Right lobe of liver (tissue), 6 donors: ENCODE measurements at regions not wholly inside any gene's neighbourhood (a gene's known extent, or its start where the extent isn't known, plus 50 kb on each side); places are given as distances from the start of the nearest gene placed in this dataset.

Experiments
- ATAC-seq, 4 donors: fragments of 200-7000 bp; cut with Tn5 transposase; one replicate each; pipeline ENCODE4 v1.9.1; 2020; ENCODE audit warnings: mild to moderate bottlenecking in 4 of 4, moderate library complexity in 4 of 4
- DNase-seq, 3 donors: peaks; one replicate each; pipeline ENCODE4 v3.0.0-alpha.2; 2020
- H3K27ac ChIP-seq, 3 donors: fragments of 200-600 bp; one replicate each; pipeline ENCODE4 v1.8.0; 2022
- H3K27me3 ChIP-seq, 2 donors: fragments of 200-600 bp; one replicate each; pipeline ENCODE4 v1.8.0; 2022
- H3K36me3 ChIP-seq, 4 donors: fragments of 200-600 bp; sonication (generic) in 1 of 4; one replicate each; pipeline versions ENCODE4 v1.5.1 to v1.8.0; 2017 to 2022; ENCODE audit warnings: control low read depth in 1 of 4
- H3K4me1 ChIP-seq, 4 donors: fragments of 200-600 bp; sonication (generic) in 1 of 4; one replicate each; pipeline versions ENCODE4 v1.5.1 to v1.8.0; 2017 to 2022; ENCODE audit warnings: control low read depth in 1 of 4
- H3K4me3 ChIP-seq, 3 donors: fragments of 200-600 bp; one replicate each; pipeline ENCODE4 v1.8.0; 2022
- H3K9me3 ChIP-seq, 4 donors: fragments of 200-600 bp; sonication (generic) in 1 of 4; one replicate each; pipeline versions ENCODE4 v1.5.1 to v1.8.0; 2017 to 2022; ENCODE audit warnings: control low read depth in 1 of 4
- CTCF ChIP-seq, 4 donors: fragments of 200-600 bp in 3 of 4; fragments of 450-650 bp in 1 of 4; IDR thresholded peaks; one replicate each; pipeline versions ENCODE4 v1.5.1 to v1.8.0; 2016 to 2022; ENCODE audit warnings: antibody characterized with exemption in 4 of 4, mild to moderate bottlenecking in 2 of 4
- POLR2A ChIP-seq: fragments of 450-650 bp; IDR thresholded peaks from one replicate; pipeline ENCODE4 v1.6.1; 2017; ENCODE audit warnings: antibody characterized with exemption, mild to moderate bottlenecking
- WGBS: methylation state at CpG from one replicate; pipeline ENCODE4 v1.1.6; 2018; ENCODE audit warnings: low coverage, low lambda C conversion rate; ENCODE audit not compliant: insufficient coverage; ENCODE audit errors: missing lambda C conversion rate; 5-methylcytosine and 5-hydroxymethylcytosine counted together
- intact Hi-C, 2 donors: fragments of 100-400 bp; cut with DNase I; formaldehyde crosslinking; loops; one replicate each; pipeline versions ENCODE4 v1.11.2 to v1.14.1; 2022
- donor health status: DM: no; HTN: yes; CAD: no.
- donor health status: DM: no; HTN: no; CAD: no.
- donor health status: DM: no; HTN: no; CAD: no.
- donor health status: DM: no; HTN: yes; CAD: no.
- donor health status: DM: no; HTN: yes; CAD: no.

- H3K27ac ChIP-seq: peak overlapping the region in 1 of 3 donors; percentile 39
- peak; percentile 55 to 86 (median 67) for ATAC-seq
- H3K4me3 ChIP-seq: no peak overlapping the region
- intact Hi-C loops: no loop called here
- no peaks in the 10 kb centered on the region for H3K36me3 ChIP-seq
- H3K4me1 ChIP-seq: no peaks in the 10 kb centered on the region
- TF ChIP-seq CTCF (IDR thresholded peaks at IDR 0.05) (no peak), POLR2A (no peak)
- DNase-seq: no peak
- no peaks in the 10 kb centered on the region for H3K27me3 ChIP-seq
- H3K9me3 ChIP-seq: no peaks in the 10 kb centered on the region
- 2% methylated on average over 5 of the region's 5 CpGs for WGBS
Measured at GRCh38 chr1:185674201-185674600, 60.0 kb upstream of the HMCN1 start.

DNA sequence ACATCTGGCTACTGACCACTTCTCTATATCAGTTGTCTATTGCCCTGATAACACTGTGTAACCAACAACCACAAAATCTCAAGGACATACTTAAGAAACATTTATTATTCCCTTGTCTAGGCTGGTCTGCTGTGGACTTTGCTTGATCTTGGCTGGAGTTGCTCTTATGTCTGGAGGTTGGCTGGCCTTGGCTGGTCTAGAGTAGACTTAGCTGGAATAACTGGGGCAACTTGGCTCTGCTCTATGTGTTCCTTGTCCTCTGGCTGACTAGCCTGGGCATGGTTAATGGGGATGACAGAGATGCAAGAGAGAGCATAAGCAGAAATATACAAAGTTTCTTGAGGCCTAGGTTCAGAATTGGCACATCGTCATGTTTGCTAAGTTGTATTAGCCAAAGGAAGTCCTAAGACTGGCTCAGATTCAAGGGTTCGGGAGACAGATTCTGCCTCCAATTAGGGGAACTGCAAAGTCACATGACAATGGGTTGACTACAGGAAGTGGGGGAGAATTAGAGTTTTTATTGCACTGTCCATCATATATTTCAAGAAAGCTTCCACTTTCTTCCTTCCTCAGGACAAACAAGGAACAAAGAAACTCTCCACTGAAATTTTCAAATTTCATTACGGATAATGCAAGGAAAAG is 61.4 kb upstream of the HMCN1 start:
- Histone ChIP-seq H3K4me3 (no peak overlapping the region), H3K27ac (no peak overlapping the region), H3K4me1 (no peaks in the 10 kb centered on the region), H3K9me3 (no peaks in the 10 kb centered on the region), H3K27me3 (no peaks in the 10 kb centered on the region), H3K36me3 (no peaks in the 10 kb centered on the region)
- WGBS: 48% methylated on average over 3 of the region's 3 CpGs
- ATAC-seq: peak; percentile 16 to 37 (median 30)
- DNase-seq: no peak
- intact Hi-C loops: no loop called here
- TF ChIP-seq CTCF (IDR thresholded peaks at IDR 0.05) (no peak), POLR2A (no peak)

DNA sequence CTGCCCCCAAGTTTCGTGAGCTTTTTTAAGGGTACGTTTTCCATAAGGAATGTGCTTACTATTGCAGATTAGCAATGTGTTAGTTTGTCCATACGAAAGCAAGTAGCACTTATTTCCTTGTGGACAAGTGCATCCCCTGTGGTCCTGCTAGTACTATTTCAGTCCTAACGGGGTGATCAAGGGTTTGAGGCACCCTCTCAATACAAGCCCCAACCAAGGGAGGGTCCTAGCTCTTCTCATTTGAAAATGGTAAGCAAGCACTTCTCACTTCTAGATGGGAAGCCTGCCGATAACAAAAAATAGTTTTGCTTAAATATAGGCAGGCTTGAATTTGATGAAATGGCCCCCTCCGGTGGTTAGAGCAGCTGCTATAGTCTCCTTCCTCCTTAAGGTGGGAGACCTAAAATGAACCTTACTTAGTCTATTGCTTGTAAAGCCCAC is 64.0 kb upstream of the HMCN1 start:
- no peak overlapping the region for H3K27ac ChIP-seq
- 17% methylated on average over 5 of the region's 6 CpGs for WGBS
- ATAC-seq (peak; percentile 71 to 78 (median 74)), DNase-seq (no peak)
- no peaks in the 10 kb centered on the region for H3K27me3 ChIP-seq
- no peaks in the 10 kb centered on the region for H3K4me1 ChIP-seq
- H3K36me3 ChIP-seq: no peaks in the 10 kb centered on the region
- intact Hi-C loops: no loop called here
- TF ChIP-seq POLR2A (no peak), CTCF (IDR thresholded peaks at IDR 0.05) (peak; percentile 45 to 64 (median 56))
- H3K9me3 ChIP-seq: no peaks in the 10 kb centered on the region
- no peak overlapping the region for H3K4me3 ChIP-seq

GRCh38 chr1:185668013-185668412 is 66.2 kb upstream of the HMCN1 start:
- peak in 1 of 4 donors; percentile 10 for ATAC-seq
- intact Hi-C loops: no loop called here
- H3K4me1 ChIP-seq: no peaks in the 10 kb centered on the region

More at GRCh38 chr1:185668013-185668412, 66.2 kb upstream of the HMCN1 start:
- Histone ChIP-seq H3K4me3 (no peak overlapping the region), H3K27ac (no peak overlapping the region), H3K36me3 (no peaks in the 10 kb centered on the region), H3K9me3 (no peaks in the 10 kb centered on the region), H3K27me3 (no peaks in the 10 kb centered on the region)
- no peak for TF ChIP-seq POLR2A
- TF ChIP-seq CTCF (IDR thresholded peaks at IDR 0.05): no peak
- DNase-seq: no peak
